Endothelial cell of umbilical vein (primary cell): ENCODE measurements at regions not wholly inside any gene's neighbourhood (a gene's known extent, or its start where the extent isn't known, plus 50 kb on each side); places are given as distances from the start of the nearest gene placed in this dataset.

Experiments
- BruUV-seq: library from RNA; stranded (reverse); fragments of 400-500 nt; replicated peaks from 2 replicates; lab custom pipeline; 2021; lab: Mats Ljungman, UMichigan
- CTCF ChIA-PET: fragments of 300-600, 350-600 bp; sonication (Branson Sonifier 250); formaldehyde crosslinking; loops from one replicate; lab custom pipeline; 2021; ENCODE audit warnings: antibody characterized with exemption, inconsistent platforms; lab: Charles Lee
- POLR2A ChIA-PET: fragments of 300-600, 350-600 bp; sonication (Branson Sonifier 250); formaldehyde crosslinking; loops from one replicate; lab custom pipeline; 2021; ENCODE audit warnings: antibody characterized with exemption, inconsistent platforms; lab: Charles Lee
- DNase-seq: peaks from one replicate; pipeline ENCODE4 v3.0.0-alpha.2; 2011; ENCODE audit warnings: low read depth, low spot score
- FAIRE-seq: peaks from 2 replicates; lab custom pipeline; 2011; peaks lifted over from hg19 to GRCh38; lab: Jason Lieb, UNC
- H2AFZ ChIP-seq: 2 replicates; pipeline ENCODE4 v1.6.0; 2012; ENCODE audit warnings: low read depth, low read length, control low read depth, inconsistent platforms
- H3K27ac ChIP-seq: 2 replicates; pipeline ENCODE4 v1.5.1; 2011; ENCODE audit warnings: low read depth, mild to moderate bottlenecking, control low read depth, low read length, moderate library complexity; ENCODE audit not compliant: insufficient read depth
- H3K27me3 ChIP-seq, 2 experiments: 2 replicates each; pipeline versions ENCODE4 v1.6.0 to v1.6.1; 2011; ENCODE audit warnings: low read length in 2 of 2, mixed read lengths in 1 of 2; ENCODE audit not compliant: control insufficient read depth in 2 of 2, insufficient read depth in 2 of 2
- H3K36me3 ChIP-seq, 2 experiments: 2 replicates in 1 of 2; 3 replicates in 1 of 2; pipeline ENCODE4 v1.5.1; 2011; ENCODE audit warnings: low read length in 2 of 2, mild to moderate bottlenecking in 1 of 2, moderate library complexity in 1 of 2; ENCODE audit not compliant: control insufficient read depth in 2 of 2, insufficient read depth in 2 of 2; ENCODE audit errors: extremely low read depth in 1 of 2
- H3K4me1 ChIP-seq: 3 replicates; pipeline ENCODE4 v1.5.1; 2011; ENCODE audit warnings: mild to moderate bottlenecking, low read length; ENCODE audit not compliant: control insufficient read depth, insufficient read depth; ENCODE audit errors: extremely low read depth
- H3K4me2 ChIP-seq: 2 replicates; pipeline ENCODE4 v1.6.1; 2011; ENCODE audit warnings: low read length, control low read depth, mixed read lengths; ENCODE audit not compliant: insufficient read depth
- H3K4me3 ChIP-seq, 3 experiments: fragments of 200-600 bp in 1 of 3; sonication (generic), shearing (Covaris generic) in 1 of 3; replicated peaks in 1 of 3; 2 replicates each; pipeline ENCODE4 v1.5.1; 2011 to 2016; ENCODE audit warnings: control low read depth in 3 of 3, low read length in 3 of 3, mild to moderate bottlenecking in 2 of 3, inconsistent platforms in 1 of 3, low read depth in 1 of 3, moderate library complexity in 1 of 3; ENCODE audit not compliant: insufficient read depth in 1 of 3
- H3K79me2 ChIP-seq: 2 replicates; pipeline ENCODE4 v1.6.0; 2012; ENCODE audit warnings: low read length, inconsistent platforms; ENCODE audit not compliant: control insufficient read depth, insufficient read depth
- H3K9ac ChIP-seq: replicated peaks from 2 replicates; pipeline ENCODE3; 2011; ENCODE audit warnings: low read length, control low read depth; ENCODE audit not compliant: insufficient read depth; ENCODE audit errors: extremely low read depth
- H3K9me1 ChIP-seq: replicated peaks from 3 replicates; pipeline ENCODE4 v1.6.0; 2011; ENCODE audit warnings: mild to moderate bottlenecking, low read length; ENCODE audit not compliant: control insufficient read depth, insufficient read depth; ENCODE audit errors: extremely low read depth
- H3K9me3 ChIP-seq: replicated peaks from 2 replicates; pipeline ENCODE4 v1.5.1; 2012; ENCODE audit warnings: low read length, inconsistent platforms; ENCODE audit not compliant: control insufficient read depth, insufficient read depth
- H4K20me1 ChIP-seq: replicated peaks from 2 replicates; pipeline ENCODE3; 2011; ENCODE audit warnings: mild to moderate bottlenecking, low read length; ENCODE audit not compliant: control insufficient read depth, insufficient read depth; ENCODE audit errors: extremely low read depth
- EZH2 ChIP-seq: IDR thresholded peaks from 2 replicates; pipeline ENCODE4 v1.6.1; 2012; ENCODE audit warnings: borderline replicate concordance, low read depth, mild to moderate bottlenecking, moderate library complexity, low read length, inconsistent platforms; ENCODE audit not compliant: severe bottlenecking
- FOS ChIP-seq: IDR thresholded peaks from 2 replicates; pipeline ENCODE4 v1.6.1; 2011; ENCODE audit warnings: mild to moderate bottlenecking, low read length, moderate library complexity, borderline replicate concordance; ENCODE audit not compliant: insufficient read depth
- GATA2 ChIP-seq: IDR thresholded peaks from 2 replicates; pipeline ENCODE4 v1.7.0; 2011; ENCODE audit warnings: low read depth, mild to moderate bottlenecking, moderate library complexity, mixed read lengths, low read length; ENCODE audit not compliant: insufficient read length, insufficient read depth
- JUN ChIP-seq: IDR thresholded peaks from 2 replicates; pipeline ENCODE4 v1.6.1; 2011; ENCODE audit warnings: borderline replicate concordance, low read depth; ENCODE audit not compliant: insufficient read length, insufficient read depth
- MYC ChIP-seq: IDR thresholded peaks from one replicate; pipeline ENCODE4 v1.6.1; 2011; ENCODE audit warnings: mild to moderate bottlenecking, low read depth, low read length
- POLR2A ChIP-seq: IDR thresholded peaks from 2 replicates; pipeline ENCODE4 v1.6.1; 2012; ENCODE audit warnings: low read depth, mild to moderate bottlenecking, control low read depth, low read length
- POLR2AphosphoS5 ChIP-seq: IDR thresholded peaks from 2 replicates; pipeline ENCODE4 v1.6.1; 2012; ENCODE audit warnings: low read depth, mild to moderate bottlenecking, control low read depth, low read length, moderate library complexity; ENCODE audit not compliant: insufficient read depth
- dilution Hi-C: fragments of 300-500 bp; cut with MboI; formaldehyde crosslinking; loops from one replicate; pipeline ENCODE4 v1.15.0; 2019; ENCODE audit warnings: low sequenced_read_pairs; ENCODE audit not compliant: extremely low pct_ligation_motif_present
- intact Hi-C: fragments of 100-400 bp; cut with micrococcal nuclease; formaldehyde crosslinking; loops from one replicate; pipeline ENCODE4 v1.10.0; 2022
- TF ChIP-seq, protein P1 (sequence below): IDR thresholded peaks from 2 replicates; pipeline ENCODE4 v1.6.1; 2011; ENCODE audit not compliant: insufficient read depth, insufficient read length
- TF ChIP-seq, protein P2 (sequence below), 2 donors: IDR thresholded peaks; 1 replicate in 1 of 2; 2 replicates in 1 of 2; pipeline ENCODE4 v1.5.1; 2011; ENCODE audit warnings: low read length in 2 of 2, mild to moderate bottlenecking in 2 of 2, moderate library complexity in 2 of 2, control low read depth in 1 of 2, inconsistent platforms in 1 of 2, low read depth in 1 of 2; ENCODE audit not compliant: insufficient read depth in 1 of 2; ENCODE audit errors: extremely low read depth in 1 of 2

DNA sequence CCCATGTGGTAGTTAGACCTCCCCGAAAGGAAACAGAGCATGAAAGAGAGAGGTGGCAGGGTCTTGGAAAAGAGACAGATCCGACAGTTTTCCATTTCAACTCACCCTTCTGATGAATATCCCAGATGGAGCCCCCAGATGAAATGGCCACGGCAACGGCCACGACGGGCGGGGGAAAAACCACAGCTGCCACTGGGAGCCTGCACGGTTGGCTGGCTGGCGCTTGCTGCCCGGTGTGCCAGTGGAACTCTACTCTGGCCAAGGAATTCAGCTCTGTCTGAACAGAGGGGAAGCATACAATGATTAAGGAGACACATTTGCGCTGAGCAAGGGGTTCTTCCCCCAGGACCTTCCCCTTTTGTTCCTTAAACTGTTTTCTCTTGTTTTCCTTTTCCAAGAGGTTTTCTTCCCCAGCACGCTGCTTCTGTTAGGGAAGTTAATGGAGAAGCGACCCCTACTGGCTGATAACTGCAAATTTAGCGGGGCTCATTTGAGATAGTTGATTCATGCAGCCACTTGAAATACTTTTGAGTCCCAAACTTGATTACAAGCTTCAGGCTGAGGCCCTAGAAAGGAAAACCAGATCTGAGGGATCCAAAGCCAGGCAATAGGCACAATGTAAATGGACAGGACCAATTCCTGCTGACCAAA is 1122.5 kb downstream of the NCAM2 start:
- ChIA-PET POLR2A (no interaction called here), CTCF (no interaction called here)
- H3K27me3 ChIP-seq: no peaks in the 10 kb centered on the region
- no peak overlapping the region for H3K27ac ChIP-seq
- H3K9me3 ChIP-seq: peaks cover 3% of the 10 kb centered on the region
- dilution Hi-C loops: no loop called here
- no TSS peak for BruUV-seq
- H4K20me1 ChIP-seq: no peaks in the 10 kb centered on the region
- TF ChIP-seq GATA2 (no peak), FOS (no peak), JUN (no peak), MYC (no peak), POLR2A (no peak), EZH2 (no peak), POLR2AphosphoS5 (no peak)
- TF ChIP-seq, protein P1, sequence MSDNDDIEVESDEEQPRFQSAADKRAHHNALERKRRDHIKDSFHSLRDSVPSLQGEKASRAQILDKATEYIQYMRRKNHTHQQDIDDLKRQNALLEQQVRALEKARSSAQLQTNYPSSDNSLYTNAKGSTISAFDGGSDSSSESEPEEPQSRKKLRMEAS: no peak
- TF ChIP-seq, protein P2, sequence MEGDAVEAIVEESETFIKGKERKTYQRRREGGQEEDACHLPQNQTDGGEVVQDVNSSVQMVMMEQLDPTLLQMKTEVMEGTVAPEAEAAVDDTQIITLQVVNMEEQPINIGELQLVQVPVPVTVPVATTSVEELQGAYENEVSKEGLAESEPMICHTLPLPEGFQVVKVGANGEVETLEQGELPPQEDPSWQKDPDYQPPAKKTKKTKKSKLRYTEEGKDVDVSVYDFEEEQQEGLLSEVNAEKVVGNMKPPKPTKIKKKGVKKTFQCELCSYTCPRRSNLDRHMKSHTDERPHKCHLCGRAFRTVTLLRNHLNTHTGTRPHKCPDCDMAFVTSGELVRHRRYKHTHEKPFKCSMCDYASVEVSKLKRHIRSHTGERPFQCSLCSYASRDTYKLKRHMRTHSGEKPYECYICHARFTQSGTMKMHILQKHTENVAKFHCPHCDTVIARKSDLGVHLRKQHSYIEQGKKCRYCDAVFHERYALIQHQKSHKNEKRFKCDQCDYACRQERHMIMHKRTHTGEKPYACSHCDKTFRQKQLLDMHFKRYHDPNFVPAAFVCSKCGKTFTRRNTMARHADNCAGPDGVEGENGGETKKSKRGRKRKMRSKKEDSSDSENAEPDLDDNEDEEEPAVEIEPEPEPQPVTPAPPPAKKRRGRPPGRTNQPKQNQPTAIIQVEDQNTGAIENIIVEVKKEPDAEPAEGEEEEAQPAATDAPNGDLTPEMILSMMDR (IDR thresholded peaks at IDR 0.05; ENCODE audit: extremely low read depth in 1 of 2, insufficient read depth in 1 of 2, low read depth in 1 of 2, low read length in 2 of 2): no peak
- H3K79me2 ChIP-seq: no peaks in the 10 kb centered on the region
- DNase-seq (no peak), FAIRE-seq (no peak)
- intact Hi-C loops: no loop called here
- H3K4me2 ChIP-seq: no peak overlapping the region
- H3K9me1 ChIP-seq: no peaks in the 10 kb centered on the region
- H3K36me3 ChIP-seq: no peaks in the 10 kb centered on the region
- H2AFZ ChIP-seq: no peak overlapping the region
- no peak overlapping the region for H3K9ac ChIP-seq
- no peaks in the 10 kb centered on the region for H3K4me1 ChIP-seq
- no peak overlapping the region for H3K4me3 ChIP-seq
